HCT116 (cell line): ENCODE measurements at regions not wholly inside any gene's neighbourhood (a gene's known extent, or its start where the extent isn't known, plus 50 kb on each side); places are given as distances from the start of the nearest gene placed in this dataset.

Experiments
- ATAC-seq: fragments of 200-7000 bp; cut with Tn5 transposase; 2 replicates; pipeline ENCODE4 v1.9.1; 2020; ENCODE audit warnings: mild to moderate bottlenecking, moderate library complexity
- BruUV-seq: library from RNA; stranded (reverse); fragments of 400-500 nt; replicated peaks from 2 replicates; lab custom pipeline; 2021; lab: Mats Ljungman, UMichigan
- CTCF ChIA-PET: fragments of 300-600 bp; sonication (Branson Sonifier 250); formaldehyde crosslinking; loops from one replicate; lab custom pipeline; 2021; ENCODE audit warnings: antibody characterized with exemption; lab: Charles Lee
- POLR2A ChIA-PET: fragments of 300-600, 350-600 bp; sonication (Branson Sonifier 250); formaldehyde crosslinking; loops from one replicate; lab custom pipeline; 2021; ENCODE audit warnings: antibody characterized with exemption; lab: Charles Lee
- RAD21 ChIA-PET, 2 experiments: fragments of 300-600 bp; sonication (Branson Sonifier 250); formaldehyde crosslinking; loops; one replicate each; lab custom pipeline; 2023; ENCODE audit warnings: low total read pairs in 2 of 2; ENCODE audit not compliant: uncharacterized antibody in 2 of 2, unreplicated experiment in 2 of 2, low non-redundant PET in 1 of 2; lab: Charles Lee
- DNase-seq: peaks from one replicate; pipeline ENCODE4 v3.0.0-alpha.2; 2010; ENCODE audit warnings: low read depth, low spot score
- H2AFZ ChIP-seq: fragments of 200-600 bp; shearing (Covaris generic), sonication (generic); 2 replicates; pipeline ENCODE4 v1.6.1; 2017; ENCODE audit warnings: low read depth, mixed run types, mixed read lengths, antibody characterized with exemption, low read length; ENCODE audit not compliant: poor library complexity, severe bottlenecking
- H3K27ac ChIP-seq: 2 replicates; pipeline ENCODE4 v1.5.1; 2012; ENCODE audit warnings: low read depth, low read length
- H3K27me3 ChIP-seq: fragments of 200-600 bp; sonication (generic); 2 replicates; pipeline ENCODE4 v1.6.1; 2016; ENCODE audit warnings: mixed run types, low read length, mixed read lengths; ENCODE audit not compliant: insufficient read depth
- H3K36me3 ChIP-seq, 2 experiments: fragments of 200-500 bp in 1 of 2; fragments of 200-600 bp in 1 of 2; sonication (Bioruptor generic) in 1 of 2; sonication (generic) in 1 of 2; 2 replicates each; pipeline versions ENCODE4 v1.5.1 to v1.6.1; 2014 to 2016; ENCODE audit warnings: low read length in 2 of 2, inconsistent platforms in 1 of 2, mixed read lengths in 1 of 2, mixed run types in 1 of 2; ENCODE audit not compliant: insufficient read depth in 2 of 2, control insufficient read depth in 1 of 2
- H3K4me1 ChIP-seq, 2 experiments: fragments of 200-600 bp in 1 of 2; sonication (generic) in 1 of 2; 2 replicates each; pipeline versions ENCODE4 v1.5.1 to v1.6.1; 2012 to 2017; ENCODE audit warnings: low read length in 2 of 2, inconsistent platforms in 1 of 2, mild to moderate bottlenecking in 1 of 2, mixed read lengths in 1 of 2, mixed run types in 1 of 2, moderate library complexity in 1 of 2; ENCODE audit not compliant: insufficient read depth in 2 of 2, control insufficient read depth in 1 of 2
- H3K4me2 ChIP-seq: fragments of 200-600 bp; sonication (generic); 2 replicates; pipeline ENCODE4 v1.6.1; 2017; ENCODE audit warnings: mixed run types, low read length, mixed read lengths
- H3K4me3 ChIP-seq, 2 experiments: fragments of 200-600 bp in 1 of 2; sonication (generic) in 1 of 2; replicated peaks in 1 of 2; 2 replicates each; pipeline ENCODE4 v1.5.1; 2011 to 2016; ENCODE audit warnings: low read length in 2 of 2, control low read depth in 1 of 2, low read depth in 1 of 2, mild to moderate bottlenecking in 1 of 2, mixed read lengths in 1 of 2, mixed run types in 1 of 2
- H3K79me2 ChIP-seq: fragments of 200-600 bp; sonication (generic); 2 replicates; pipeline ENCODE4 v1.6.1; 2017; ENCODE audit warnings: mild to moderate bottlenecking, mixed run types, low read length, moderate library complexity, mixed read lengths; ENCODE audit not compliant: insufficient read depth
- H3K9ac ChIP-seq: fragments of 200-600 bp; sonication (generic); 2 replicates; pipeline ENCODE4 v1.6.1; 2016; ENCODE audit warnings: low read length, mixed read lengths
- H3K9me2 ChIP-seq: fragments of 200-600 bp; sonication (generic), shearing (Covaris generic); 2 replicates; pipeline ENCODE4 v1.6.1; 2017; ENCODE audit warnings: mixed run types, mild to moderate bottlenecking, moderate library complexity; ENCODE audit not compliant: insufficient read depth
- H3K9me3 ChIP-seq, 2 experiments: fragments of 200-500 bp in 1 of 2; fragments of 200-600 bp in 1 of 2; sonication (Bioruptor generic) in 1 of 2; sonication (generic) in 1 of 2; 2 replicates each; pipeline ENCODE4 v1.6.1; 2014 to 2017; ENCODE audit warnings: low read length in 2 of 2, mixed read lengths in 2 of 2, inconsistent platforms in 1 of 2, low read depth in 1 of 2, mild to moderate bottlenecking in 1 of 2, mixed run types in 1 of 2, moderate library complexity in 1 of 2; ENCODE audit not compliant: control insufficient read depth in 1 of 2, insufficient read depth in 1 of 2
- H4K20me1 ChIP-seq: fragments of 200-600 bp; sonication (generic), shearing (Covaris generic); 2 replicates; pipeline ENCODE4 v1.6.1; 2017; ENCODE audit warnings: mixed run types, mild to moderate bottlenecking, moderate library complexity; ENCODE audit not compliant: insufficient read depth
- ATF3 ChIP-seq: IDR thresholded peaks from 2 replicates; pipeline ENCODE4 v1.6.1; 2012
- EGR1 ChIP-seq: IDR thresholded peaks from 2 replicates; pipeline ENCODE4 v1.6.1; 2012; ENCODE audit warnings: low read depth
- ELF1 ChIP-seq: IDR thresholded peaks from 2 replicates; pipeline ENCODE4 v1.6.1; 2012; ENCODE audit warnings: low read depth, borderline replicate concordance
- EZH2phosphoT487 ChIP-seq: fragments of 200-600 bp; IDR thresholded peaks from 2 replicates; pipeline ENCODE4 v1.6.1; 2018; ENCODE audit warnings: antibody characterized with exemption, borderline replicate concordance
- FOSL1 ChIP-seq: IDR thresholded peaks from 2 replicates; pipeline ENCODE4 v1.6.1; 2012; ENCODE audit warnings: low read depth
- JUND ChIP-seq: IDR thresholded peaks from 2 replicates; pipeline ENCODE4 v1.6.1; 2012
- MAX ChIP-seq: IDR thresholded peaks from 2 replicates; pipeline ENCODE4 v1.6.1; 2012
- POLR2A ChIP-seq: IDR thresholded peaks from 2 replicates; pipeline ENCODE4 v1.7.0; 2011; ENCODE audit warnings: borderline replicate concordance; ENCODE audit not compliant: insufficient read depth, insufficient read length; ENCODE audit errors: extremely low read depth
- POLR2AphosphoS5 ChIP-seq: IDR thresholded peaks from 2 replicates; pipeline ENCODE4 v1.6.1; 2011; ENCODE audit warnings: mild to moderate bottlenecking, low read depth, low read length, moderate library complexity
- REST ChIP-seq: IDR thresholded peaks from 2 replicates; pipeline ENCODE4 v1.6.1; 2012; ENCODE audit warnings: low read depth
- SP1 ChIP-seq: IDR thresholded peaks from 2 replicates; pipeline ENCODE4 v1.6.1; 2012; ENCODE audit warnings: low read depth
- SRF ChIP-seq: IDR thresholded peaks from 2 replicates; pipeline ENCODE4 v1.6.1; 2012; ENCODE audit warnings: low read depth
- ZNF274 ChIP-seq: fragments of 200-500 bp; sonication (Bioruptor generic); IDR thresholded peaks from 2 replicates; pipeline ENCODE4 v1.6.1; 2014; ENCODE audit warnings: mild to moderate bottlenecking, low read depth, low read length, inconsistent platforms
- intact Hi-C: fragments of 100-400 bp; cut with micrococcal nuclease; formaldehyde crosslinking; loops from 2 replicates; pipeline ENCODE4 v1.10.0; 2022

GRCh38 chr5:175070283-175070682 lies 345.9 kb downstream of the MSX2 start:
- H3K9me2 ChIP-seq = no peaks in the 10 kb centered on the region
- no TSS peak for BruUV-seq
- no peak overlapping the region for H3K27ac ChIP-seq
- CTCF ChIA-PET = no interaction called here
- TF ChIP-seq JUND (no peak), POLR2A (no peak), EZH2phosphoT487 (no peak), ATF3 (no peak), REST (no peak), EGR1 (no peak), ZNF274 (no peak), POLR2AphosphoS5 (no peak), SRF (no peak), MAX (no peak), ELF1 (no peak), SP1 (no peak), FOSL1 (no peak)
- no peak overlapping the region for H3K9ac ChIP-seq
- RAD21 ChIA-PET = no interaction called here
- H3K4me1 ChIP-seq = no peaks in the 10 kb centered on the region
- POLR2A ChIA-PET = no interaction called here
- no peak overlapping the region for H3K4me3 ChIP-seq
- H3K27me3 ChIP-seq = no peaks in the 10 kb centered on the region
- no peak overlapping the region for H3K4me2 ChIP-seq
- no peaks in the 10 kb centered on the region for H3K9me3 ChIP-seq
- no peaks in the 10 kb centered on the region for H3K36me3 ChIP-seq
- intact Hi-C loops = no loop called here
- ATAC-seq (no peak), DNase-seq (no peak)
- no peak overlapping the region for H2AFZ ChIP-seq
- H3K79me2 ChIP-seq = no peaks in the 10 kb centered on the region
- no peaks in the 10 kb centered on the region for H4K20me1 ChIP-seq
